Thyroid gland (tissue), 4 donors: ENCODE measurements at regions not wholly inside any gene's neighbourhood (a gene's known extent, or its start where the extent isn't known, plus 50 kb on each side); places are given as distances from the start of the nearest gene placed in this dataset.

Source experiments
- CTCF ChIP-seq, 6 experiments: fragments of 200-600 bp in 3 of 6; fragments of 450-650 bp in 3 of 6; sonication (generic) in 3 of 6; IDR thresholded peaks; one replicate each; pipeline ENCODE4 v1.5.1; 2016 to 2019; ENCODE audit warnings: antibody characterized with exemption in 6 of 6, mild to moderate bottlenecking in 2 of 6, inconsistent platforms in 1 of 6, moderate library complexity in 1 of 6
- POLR2A ChIP-seq, 2 donors: fragments of 450-650 bp; IDR thresholded peaks; one replicate each; pipeline ENCODE4 v1.6.1; 2017; ENCODE audit warnings: antibody characterized with exemption in 2 of 2, mild to moderate bottlenecking in 2 of 2, moderate library complexity in 1 of 2

DNA sequence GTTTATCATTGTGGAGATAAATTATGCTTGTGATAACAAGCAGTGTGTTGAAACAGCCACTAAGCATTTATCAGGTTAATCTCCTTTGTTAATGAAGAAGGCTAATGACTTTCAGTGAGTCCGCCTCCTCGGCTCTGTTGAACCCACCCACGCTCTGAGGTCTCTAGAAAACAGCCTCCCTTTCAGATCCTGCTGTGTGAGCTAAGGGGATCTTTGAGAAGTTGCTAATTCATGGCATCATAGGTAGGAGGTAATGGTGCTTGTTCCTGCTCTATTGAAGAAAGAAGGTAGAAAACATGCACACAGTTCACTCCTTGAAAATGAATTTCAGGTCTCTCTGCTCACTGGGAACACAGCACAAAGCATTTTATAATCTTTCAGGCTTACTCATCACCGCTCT lies 483.9 kb downstream of the AACS start:
- TF ChIP-seq POLR2A (IDR thresholded peaks at IDR 0.05) (no peak), CTCF (IDR thresholded peaks at IDR 0.05) (no peak)
